HCT116 (cell line): ENCODE measurements at regions not wholly inside any gene's neighbourhood (a gene's known extent, or its start where the extent isn't known, plus 50 kb on each side); places are given as distances from the start of the nearest gene placed in this dataset.

Source experiments
- ATAC-seq: fragments of 200-7000 bp; cut with Tn5 transposase; 2 replicates; pipeline ENCODE4 v1.9.1; 2020; ENCODE audit warnings: mild to moderate bottlenecking, moderate library complexity
- BruUV-seq: library from RNA; stranded (reverse); fragments of 400-500 nt; replicated peaks from 2 replicates; lab custom pipeline; 2021; lab: Mats Ljungman, UMichigan
- CTCF ChIA-PET: fragments of 300-600 bp; sonication (Branson Sonifier 250); formaldehyde crosslinking; loops from one replicate; lab custom pipeline; 2021; ENCODE audit warnings: antibody characterized with exemption; lab: Charles Lee
- POLR2A ChIA-PET: fragments of 300-600, 350-600 bp; sonication (Branson Sonifier 250); formaldehyde crosslinking; loops from one replicate; lab custom pipeline; 2021; ENCODE audit warnings: antibody characterized with exemption; lab: Charles Lee
- RAD21 ChIA-PET, 2 experiments: fragments of 300-600 bp; sonication (Branson Sonifier 250); formaldehyde crosslinking; loops; one replicate each; lab custom pipeline; 2023; ENCODE audit warnings: low total read pairs in 2 of 2; ENCODE audit not compliant: uncharacterized antibody in 2 of 2, unreplicated experiment in 2 of 2, low non-redundant PET in 1 of 2; lab: Charles Lee
- DNase-seq: peaks from one replicate; pipeline ENCODE4 v3.0.0-alpha.2; 2010; ENCODE audit warnings: low read depth, low spot score
- H2AFZ ChIP-seq: fragments of 200-600 bp; shearing (Covaris generic), sonication (generic); 2 replicates; pipeline ENCODE4 v1.6.1; 2017; ENCODE audit warnings: low read depth, mixed run types, mixed read lengths, antibody characterized with exemption, low read length; ENCODE audit not compliant: poor library complexity, severe bottlenecking
- H3K27ac ChIP-seq: 2 replicates; pipeline ENCODE4 v1.5.1; 2012; ENCODE audit warnings: low read depth, low read length
- H3K27me3 ChIP-seq: fragments of 200-600 bp; sonication (generic); 2 replicates; pipeline ENCODE4 v1.6.1; 2016; ENCODE audit warnings: mixed run types, low read length, mixed read lengths; ENCODE audit not compliant: insufficient read depth
- H3K36me3 ChIP-seq, 2 experiments: fragments of 200-500 bp in 1 of 2; fragments of 200-600 bp in 1 of 2; sonication (Bioruptor generic) in 1 of 2; sonication (generic) in 1 of 2; 2 replicates each; pipeline versions ENCODE4 v1.5.1 to v1.6.1; 2014 to 2016; ENCODE audit warnings: low read length in 2 of 2, inconsistent platforms in 1 of 2, mixed read lengths in 1 of 2, mixed run types in 1 of 2; ENCODE audit not compliant: insufficient read depth in 2 of 2, control insufficient read depth in 1 of 2
- H3K4me1 ChIP-seq, 2 experiments: fragments of 200-600 bp in 1 of 2; sonication (generic) in 1 of 2; 2 replicates each; pipeline versions ENCODE4 v1.5.1 to v1.6.1; 2012 to 2017; ENCODE audit warnings: low read length in 2 of 2, inconsistent platforms in 1 of 2, mild to moderate bottlenecking in 1 of 2, mixed read lengths in 1 of 2, mixed run types in 1 of 2, moderate library complexity in 1 of 2; ENCODE audit not compliant: insufficient read depth in 2 of 2, control insufficient read depth in 1 of 2
- H3K4me2 ChIP-seq: fragments of 200-600 bp; sonication (generic); 2 replicates; pipeline ENCODE4 v1.6.1; 2017; ENCODE audit warnings: mixed run types, low read length, mixed read lengths
- H3K4me3 ChIP-seq, 2 experiments: fragments of 200-600 bp in 1 of 2; sonication (generic) in 1 of 2; replicated peaks in 1 of 2; 2 replicates each; pipeline ENCODE4 v1.5.1; 2011 to 2016; ENCODE audit warnings: low read length in 2 of 2, control low read depth in 1 of 2, low read depth in 1 of 2, mild to moderate bottlenecking in 1 of 2, mixed read lengths in 1 of 2, mixed run types in 1 of 2
- H3K79me2 ChIP-seq: fragments of 200-600 bp; sonication (generic); 2 replicates; pipeline ENCODE4 v1.6.1; 2017; ENCODE audit warnings: mild to moderate bottlenecking, mixed run types, low read length, moderate library complexity, mixed read lengths; ENCODE audit not compliant: insufficient read depth
- H3K9ac ChIP-seq: fragments of 200-600 bp; sonication (generic); 2 replicates; pipeline ENCODE4 v1.6.1; 2016; ENCODE audit warnings: low read length, mixed read lengths
- H3K9me2 ChIP-seq: fragments of 200-600 bp; sonication (generic), shearing (Covaris generic); 2 replicates; pipeline ENCODE4 v1.6.1; 2017; ENCODE audit warnings: mixed run types, mild to moderate bottlenecking, moderate library complexity; ENCODE audit not compliant: insufficient read depth
- H3K9me3 ChIP-seq, 2 experiments: fragments of 200-500 bp in 1 of 2; fragments of 200-600 bp in 1 of 2; sonication (Bioruptor generic) in 1 of 2; sonication (generic) in 1 of 2; 2 replicates each; pipeline ENCODE4 v1.6.1; 2014 to 2017; ENCODE audit warnings: low read length in 2 of 2, mixed read lengths in 2 of 2, inconsistent platforms in 1 of 2, low read depth in 1 of 2, mild to moderate bottlenecking in 1 of 2, mixed run types in 1 of 2, moderate library complexity in 1 of 2; ENCODE audit not compliant: control insufficient read depth in 1 of 2, insufficient read depth in 1 of 2
- H4K20me1 ChIP-seq: fragments of 200-600 bp; sonication (generic), shearing (Covaris generic); 2 replicates; pipeline ENCODE4 v1.6.1; 2017; ENCODE audit warnings: mixed run types, mild to moderate bottlenecking, moderate library complexity; ENCODE audit not compliant: insufficient read depth
- CBX3 ChIP-seq: IDR thresholded peaks from 2 replicates; pipeline ENCODE4 v1.6.1; 2012; ENCODE audit warnings: low read depth
- CEBPB ChIP-seq: IDR thresholded peaks from 2 replicates; pipeline ENCODE4 v1.6.1; 2012; ENCODE audit warnings: low read depth
- EGR1 ChIP-seq: IDR thresholded peaks from 2 replicates; pipeline ENCODE4 v1.6.1; 2012; ENCODE audit warnings: low read depth
- ELF1 ChIP-seq: IDR thresholded peaks from 2 replicates; pipeline ENCODE4 v1.6.1; 2012; ENCODE audit warnings: low read depth, borderline replicate concordance
- EZH2 ChIP-seq: fragments of 200-600 bp; sonication (generic); IDR thresholded peaks from 2 replicates; pipeline ENCODE4 v1.6.1; 2017; ENCODE audit warnings: antibody characterized with exemption, mixed run types
- EZH2phosphoT487 ChIP-seq: fragments of 200-600 bp; IDR thresholded peaks from 2 replicates; pipeline ENCODE4 v1.6.1; 2018; ENCODE audit warnings: antibody characterized with exemption, borderline replicate concordance
- FOSL1 ChIP-seq: IDR thresholded peaks from 2 replicates; pipeline ENCODE4 v1.6.1; 2012; ENCODE audit warnings: low read depth
- JUND ChIP-seq: IDR thresholded peaks from 2 replicates; pipeline ENCODE4 v1.6.1; 2012
- SIN3A ChIP-seq: IDR thresholded peaks from 2 replicates; pipeline ENCODE4 v1.6.1; 2012; ENCODE audit warnings: low read depth
- SRF ChIP-seq: IDR thresholded peaks from 2 replicates; pipeline ENCODE4 v1.6.1; 2012; ENCODE audit warnings: low read depth
- TCF7L2 ChIP-seq: IDR thresholded peaks from 2 replicates; pipeline ENCODE4 v1.7.0; 2011; ENCODE audit warnings: borderline replicate concordance, inconsistent platforms; ENCODE audit not compliant: insufficient read depth, insufficient read length; ENCODE audit errors: extremely low read depth
- YY1 ChIP-seq: IDR thresholded peaks from 2 replicates; pipeline ENCODE4 v1.6.1; 2011; ENCODE audit warnings: low read length, low read depth, moderate library complexity, mild to moderate bottlenecking; ENCODE audit not compliant: insufficient replicate concordance; ENCODE audit errors: extremely low read depth
- ZFX ChIP-seq: fragments of 450-650 bp; IDR thresholded peaks from 2 replicates; pipeline ENCODE4 v1.6.1; 2017
- ZNF274 ChIP-seq: fragments of 200-500 bp; sonication (Bioruptor generic); IDR thresholded peaks from 2 replicates; pipeline ENCODE4 v1.6.1; 2014; ENCODE audit warnings: mild to moderate bottlenecking, low read depth, low read length, inconsistent platforms
- intact Hi-C: fragments of 100-400 bp; cut with micrococcal nuclease; formaldehyde crosslinking; loops from 2 replicates; pipeline ENCODE4 v1.10.0; 2022
- TF ChIP-seq, protein P1 (sequence below): IDR thresholded peaks from 2 replicates; pipeline ENCODE4 v1.6.1; 2012
- TF ChIP-seq, protein P2 (sequence below): IDR thresholded peaks from 2 replicates; pipeline ENCODE4 v1.6.1; 2011; ENCODE audit warnings: mild to moderate bottlenecking, low read length, moderate library complexity; ENCODE audit not compliant: insufficient replicate concordance; ENCODE audit errors: extremely low read depth

DNA sequence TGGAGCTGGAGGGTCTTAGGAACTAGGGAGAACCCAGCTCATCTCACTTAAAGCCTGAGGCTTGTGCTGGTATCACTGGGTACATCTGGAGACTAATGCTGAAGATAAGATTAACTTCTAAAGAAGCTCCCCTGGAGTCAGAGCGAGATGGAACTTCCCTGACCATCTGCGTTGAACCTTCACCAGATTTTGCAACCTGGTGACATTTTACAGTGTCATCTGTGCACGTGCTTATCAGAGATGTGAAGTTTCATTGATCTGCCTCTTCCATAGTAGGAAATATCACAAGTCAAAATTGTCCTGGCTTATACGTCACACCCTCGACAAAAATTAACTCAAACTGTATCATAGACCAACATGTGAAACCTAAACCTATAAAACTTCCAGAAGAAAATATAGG is 395.5 kb downstream of the SHQ1 start:
- no peak for ATAC-seq
- RAD21 ChIA-PET: no interaction called here
- POLR2A ChIA-PET: no interaction called here
- DNase-seq: no peak
- H3K79me2 ChIP-seq: no peaks in the 10 kb centered on the region
- H3K4me1 ChIP-seq: peaks cover 9 to 22% of the 10 kb centered on the region in 2 experiments
- no peak overlapping the region for H2AFZ ChIP-seq
- no peaks in the 10 kb centered on the region for H3K9me2 ChIP-seq
- no peaks in the 10 kb centered on the region for H3K36me3 ChIP-seq
- H3K4me2 ChIP-seq: no peak overlapping the region
- CTCF ChIA-PET: no interaction called here
- TF ChIP-seq CEBPB: no peak
- TF ChIP-seq, protein P1, sequence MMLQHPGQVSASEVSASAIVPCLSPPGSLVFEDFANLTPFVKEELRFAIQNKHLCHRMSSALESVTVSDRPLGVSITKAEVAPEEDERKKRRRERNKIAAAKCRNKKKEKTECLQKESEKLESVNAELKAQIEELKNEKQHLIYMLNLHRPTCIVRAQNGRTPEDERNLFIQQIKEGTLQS: no peak
- no peak for TF ChIP-seq SRF
- TF ChIP-seq CBX3: no peak
- TF ChIP-seq EZH2phosphoT487: no peak
- no peak for TF ChIP-seq SIN3A
- TF ChIP-seq, all 23 proteins: peak for 0
- Histone ChIP-seq H3K9me3 (no peaks in the 10 kb centered on the region), H3K27me3 (no peaks in the 10 kb centered on the region), H4K20me1 (no peaks in the 10 kb centered on the region), H3K27ac (no peak overlapping the region), H3K9ac (no peak overlapping the region), H3K4me3 (no peak overlapping the region)
- BruUV-seq: no TSS peak
- intact Hi-C loops: loop anchor here (10.0 kb wide), 1 partner anchor 202 kb away; no protein-coding TSS in a partner anchor

DNA sequence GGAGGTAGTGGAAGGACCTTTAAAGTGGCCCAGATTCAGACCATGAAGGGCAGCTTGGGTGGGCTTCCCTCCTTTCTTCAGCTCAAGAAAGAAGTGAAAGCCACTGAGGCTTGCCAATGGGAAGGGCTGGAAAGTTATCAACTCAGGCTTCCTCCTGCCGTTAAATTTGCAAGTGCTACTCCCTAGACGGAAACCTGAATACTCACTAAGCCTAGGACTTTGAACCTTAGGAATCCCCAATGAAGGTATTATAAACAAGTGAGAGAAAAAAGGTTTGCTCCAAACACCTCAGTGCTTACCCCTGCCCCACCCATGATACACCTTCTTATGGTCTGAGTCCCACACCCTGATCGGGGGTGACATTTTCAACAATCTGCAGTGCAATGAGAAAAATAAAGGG is 396.4 kb downstream of the SHQ1 start:
- H3K4me1 ChIP-seq: peaks cover 9 to 26% of the 10 kb centered on the region in 2 experiments
- H2AFZ ChIP-seq: no peak overlapping the region
- RAD21 ChIA-PET: no interaction called here
- no peak overlapping the region for H3K27ac ChIP-seq
- intact Hi-C loops: loop anchor here (10.0 kb wide), 1 partner anchor 203 kb away; no protein-coding TSS in a partner anchor
- DNase-seq: no peak
- H3K9me2 ChIP-seq: no peaks in the 10 kb centered on the region
- BruUV-seq: no TSS peak
- TF ChIP-seq TCF7L2: no peak
- TF ChIP-seq ELF1: no peak
- TF ChIP-seq ZFX: no peak
- no peak for TF ChIP-seq EGR1
- no peak for TF ChIP-seq EZH2
- no peak for TF ChIP-seq YY1
- no peak for TF ChIP-seq JUND
- TF ChIP-seq ZNF274: no peak
- TF ChIP-seq, protein P2, sequence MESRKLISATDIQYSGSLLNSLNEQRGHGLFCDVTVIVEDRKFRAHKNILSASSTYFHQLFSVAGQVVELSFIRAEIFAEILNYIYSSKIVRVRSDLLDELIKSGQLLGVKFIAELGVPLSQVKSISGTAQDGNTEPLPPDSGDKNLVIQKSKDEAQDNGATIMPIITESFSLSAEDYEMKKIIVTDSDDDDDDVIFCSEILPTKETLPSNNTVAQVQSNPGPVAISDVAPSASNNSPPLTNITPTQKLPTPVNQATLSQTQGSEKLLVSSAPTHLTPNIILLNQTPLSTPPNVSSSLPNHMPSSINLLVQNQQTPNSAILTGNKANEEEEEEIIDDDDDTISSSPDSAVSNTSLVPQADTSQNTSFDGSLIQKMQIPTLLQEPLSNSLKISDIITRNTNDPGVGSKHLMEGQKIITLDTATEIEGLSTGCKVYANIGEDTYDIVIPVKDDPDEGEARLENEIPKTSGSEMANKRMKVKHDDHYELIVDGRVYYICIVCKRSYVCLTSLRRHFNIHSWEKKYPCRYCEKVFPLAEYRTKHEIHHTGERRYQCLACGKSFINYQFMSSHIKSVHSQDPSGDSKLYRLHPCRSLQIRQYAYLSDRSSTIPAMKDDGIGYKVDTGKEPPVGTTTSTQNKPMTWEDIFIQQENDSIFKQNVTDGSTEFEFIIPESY: no peak
- TF ChIP-seq FOSL1: no peak
- H3K4me3 ChIP-seq: no peak overlapping the region
- H3K9ac ChIP-seq: no peak overlapping the region
- no peaks in the 10 kb centered on the region for H3K36me3 ChIP-seq
- no peaks in the 10 kb centered on the region for H4K20me1 ChIP-seq
- H3K4me2 ChIP-seq: no peak overlapping the region
- H3K79me2 ChIP-seq: no peaks in the 10 kb centered on the region
- POLR2A ChIA-PET: no interaction called here
- H3K27me3 ChIP-seq: no peaks in the 10 kb centered on the region
- CTCF ChIA-PET: no interaction called here
- no peak for ATAC-seq
- H3K9me3 ChIP-seq: no peaks in the 10 kb centered on the region
